Body of pancreas (tissue), 4 donors: ENCODE measurements at regions not wholly inside any gene's neighbourhood (a gene's known extent, or its start where the extent isn't known, plus 50 kb on each side); places are given as distances from the start of the nearest gene placed in this dataset.

Source experiments
- CTCF ChIP-seq, 7 experiments: fragments of 450-650 bp in 4 of 7; fragments of 200-600 bp in 3 of 7; sonication (generic) in 3 of 7; IDR thresholded peaks; one replicate each; pipeline ENCODE4 v1.5.1; 2016 to 2019; ENCODE audit warnings: antibody characterized with exemption in 7 of 7
- POLR2A ChIP-seq, 3 donors: fragments of 450-650 bp; IDR thresholded peaks; one replicate each; pipeline ENCODE4 v1.6.1; 2016; ENCODE audit warnings: antibody characterized with exemption in 3 of 3, mild to moderate bottlenecking in 2 of 3

GRCh38 chr4:162557516-162558106 lies 393.8 kb upstream of the FSTL5 start:
- TF ChIP-seq CTCF (IDR thresholded peaks at IDR 0.05) = no peak
- TF ChIP-seq POLR2A (IDR thresholded peaks at IDR 0.05) = no peak
